KMS-11 (cell line): ENCODE measurements at regions not wholly inside any gene's neighbourhood (a gene's known extent, or its start where the extent isn't known, plus 50 kb on each side); places are given as distances from the start of the nearest gene placed in this dataset.

Experiments used
- H2AFZ ChIP-seq: fragments of 200-600 bp; sonication (generic); 2 replicates; pipeline ENCODE4 v1.6.1; 2016; ENCODE audit warnings: antibody characterized with exemption, mixed run types, low read depth
- H3K27ac ChIP-seq: fragments of 200-600 bp; sonication (generic); 2 replicates; pipeline ENCODE4 v1.6.1; 2016; ENCODE audit warnings: mild to moderate bottlenecking, mixed run types
- H3K27me3 ChIP-seq: fragments of 200-600 bp; sonication (generic); 2 replicates; pipeline ENCODE4 v1.6.1; 2017; ENCODE audit warnings: mild to moderate bottlenecking, low read depth, mixed run types, moderate library complexity; ENCODE audit not compliant: insufficient read depth
- H3K36me3 ChIP-seq: fragments of 200-600 bp; sonication (generic); 2 replicates; pipeline ENCODE4 v1.6.1; 2017; ENCODE audit warnings: mild to moderate bottlenecking, mixed run types; ENCODE audit not compliant: insufficient read depth
- H3K4me1 ChIP-seq: fragments of 200-600 bp; sonication (generic); 2 replicates; pipeline ENCODE4 v1.6.1; 2016; ENCODE audit warnings: mild to moderate bottlenecking, low read depth, mixed run types; ENCODE audit not compliant: poor library complexity, severe bottlenecking
- H3K4me2 ChIP-seq: fragments of 200-600 bp; sonication (generic); 2 replicates; pipeline ENCODE4 v1.7.0; 2016; ENCODE audit warnings: mild to moderate bottlenecking, mixed run types
- H3K4me3 ChIP-seq: fragments of 200-600 bp; sonication (generic); IDR thresholded peaks from 2 replicates; pipeline ENCODE4 v1.6.1; 2017; ENCODE audit warnings: low read depth, low read length, mixed read lengths; ENCODE audit not compliant: insufficient read depth
- H3K79me2 ChIP-seq: fragments of 200-600 bp; sonication (generic); 2 replicates; pipeline ENCODE4 v1.6.1; 2016; ENCODE audit warnings: low read depth, mixed run types; ENCODE audit not compliant: insufficient read depth
- H3K9ac ChIP-seq: fragments of 200-600 bp; sonication (generic); 2 replicates; pipeline ENCODE4 v1.6.1; 2016; ENCODE audit warnings: mild to moderate bottlenecking, mixed run types
- H4K20me1 ChIP-seq: fragments of 200-600 bp; sonication (generic); 2 replicates; pipeline ENCODE4 v1.6.1; 2016; ENCODE audit warnings: mild to moderate bottlenecking, mixed run types; ENCODE audit not compliant: insufficient read depth
- TF ChIP-seq, protein P1 (sequence below): fragments of 200-600 bp; sonication (generic); conservative IDR thresholded peaks from 2 replicates; pipeline ENCODE4 v1.6.1; 2017; ENCODE audit warnings: low read depth, mild to moderate bottlenecking, antibody characterized with exemption, low read length, moderate library complexity, mixed read lengths

DNA sequence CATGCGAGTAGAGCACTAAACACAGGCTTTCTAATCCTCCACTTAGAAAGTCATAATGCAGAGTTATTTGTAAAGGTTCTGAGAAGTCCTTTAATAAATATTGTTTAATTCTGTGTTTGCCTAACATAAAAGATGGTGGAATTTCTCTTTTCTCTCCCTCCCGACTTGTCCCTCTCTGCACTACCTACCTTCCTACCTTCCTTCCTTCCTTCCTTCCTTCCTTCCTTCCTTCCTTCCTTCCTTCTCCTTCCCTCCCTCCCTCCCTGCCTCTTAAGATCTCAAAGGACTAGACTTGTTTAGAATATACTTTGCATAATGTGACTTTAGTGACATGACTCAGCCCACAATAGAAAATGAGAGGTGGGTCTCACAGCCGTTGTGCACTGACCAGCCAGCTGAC is 156.3 kb upstream of the TAPT1 start:
- TF ChIP-seq, protein P1, sequence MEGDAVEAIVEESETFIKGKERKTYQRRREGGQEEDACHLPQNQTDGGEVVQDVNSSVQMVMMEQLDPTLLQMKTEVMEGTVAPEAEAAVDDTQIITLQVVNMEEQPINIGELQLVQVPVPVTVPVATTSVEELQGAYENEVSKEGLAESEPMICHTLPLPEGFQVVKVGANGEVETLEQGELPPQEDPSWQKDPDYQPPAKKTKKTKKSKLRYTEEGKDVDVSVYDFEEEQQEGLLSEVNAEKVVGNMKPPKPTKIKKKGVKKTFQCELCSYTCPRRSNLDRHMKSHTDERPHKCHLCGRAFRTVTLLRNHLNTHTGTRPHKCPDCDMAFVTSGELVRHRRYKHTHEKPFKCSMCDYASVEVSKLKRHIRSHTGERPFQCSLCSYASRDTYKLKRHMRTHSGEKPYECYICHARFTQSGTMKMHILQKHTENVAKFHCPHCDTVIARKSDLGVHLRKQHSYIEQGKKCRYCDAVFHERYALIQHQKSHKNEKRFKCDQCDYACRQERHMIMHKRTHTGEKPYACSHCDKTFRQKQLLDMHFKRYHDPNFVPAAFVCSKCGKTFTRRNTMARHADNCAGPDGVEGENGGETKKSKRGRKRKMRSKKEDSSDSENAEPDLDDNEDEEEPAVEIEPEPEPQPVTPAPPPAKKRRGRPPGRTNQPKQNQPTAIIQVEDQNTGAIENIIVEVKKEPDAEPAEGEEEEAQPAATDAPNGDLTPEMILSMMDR, result no peak
- H3K27ac ChIP-seq, result no peak overlapping the region
- H3K36me3 ChIP-seq, result no peaks in the 10 kb centered on the region
- H3K79me2 ChIP-seq, result no peaks in the 10 kb centered on the region
- no peak overlapping the region for H2AFZ ChIP-seq
- no peaks in the 10 kb centered on the region for H4K20me1 ChIP-seq
- no peak overlapping the region for H3K4me2 ChIP-seq
- no peaks in the 10 kb centered on the region for H3K4me1 ChIP-seq
- H3K9ac ChIP-seq, result no peak overlapping the region
- no peak overlapping the region for H3K4me3 ChIP-seq
- no peaks in the 10 kb centered on the region for H3K27me3 ChIP-seq

DNA sequence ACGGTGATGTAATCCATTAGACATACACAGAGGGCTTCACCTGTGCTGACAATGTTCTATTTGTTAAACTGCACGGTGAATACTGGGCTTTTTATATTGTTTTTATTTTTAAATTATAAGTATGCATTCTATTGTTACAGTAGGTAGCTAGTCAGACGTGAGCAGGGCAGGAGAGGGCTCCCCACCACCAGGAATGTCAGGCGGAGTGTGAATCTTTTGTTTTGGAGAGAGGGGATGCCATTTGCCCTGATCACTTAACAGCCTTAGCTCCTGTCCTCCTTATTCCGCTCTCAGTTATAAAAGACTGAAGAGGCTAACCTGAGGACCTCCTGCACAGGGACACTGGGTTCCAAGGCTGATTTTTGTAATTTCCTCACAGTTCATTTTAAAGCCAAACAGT is 151.6 kb upstream of the TAPT1 start:
- Histone ChIP-seq H3K27me3 (no peaks in the 10 kb centered on the region), H3K36me3 (no peaks in the 10 kb centered on the region), H3K9ac (no peak overlapping the region), H3K4me2 (no peak overlapping the region), H3K4me1 (no peaks in the 10 kb centered on the region), H2AFZ (no peak overlapping the region), H3K79me2 (no peaks in the 10 kb centered on the region), H3K4me3 (no peak overlapping the region), H3K27ac (no peak overlapping the region), H4K20me1 (no peaks in the 10 kb centered on the region)
- TF ChIP-seq, protein P1, result no peak

DNA sequence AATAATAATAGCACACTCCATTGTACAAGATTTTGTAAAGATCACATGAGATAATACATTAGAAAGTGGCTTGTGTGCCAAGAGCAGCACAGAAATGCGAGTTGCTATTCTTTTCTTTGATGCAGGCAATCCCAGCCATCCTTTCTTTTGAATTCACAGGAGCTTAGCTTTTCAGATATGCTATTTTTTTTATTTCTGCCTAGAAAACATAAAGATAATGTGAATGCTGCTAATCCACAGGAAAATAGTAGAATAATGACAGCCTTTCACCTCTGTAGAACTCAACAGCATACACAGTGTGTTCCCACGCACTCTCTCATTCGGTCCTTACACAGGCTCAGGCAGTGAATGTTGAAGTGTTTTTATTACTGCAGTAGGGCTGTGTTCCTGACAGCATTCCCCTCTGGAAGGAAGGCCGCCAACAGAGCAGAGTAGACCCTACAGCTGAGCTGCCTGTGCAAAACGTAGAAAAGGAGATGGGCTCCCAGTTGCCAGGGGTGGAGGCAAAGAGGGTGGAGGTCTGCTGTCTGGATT is 138.8 kb upstream of the TAPT1 start:
- H3K36me3 ChIP-seq, result no peaks in the 10 kb centered on the region
- H3K4me1 ChIP-seq, result no peaks in the 10 kb centered on the region
- H3K4me3 ChIP-seq, result no peak overlapping the region
- H3K79me2 ChIP-seq, result no peaks in the 10 kb centered on the region
- TF ChIP-seq, protein P1, result no peak
- no peak overlapping the region for H3K27ac ChIP-seq
- no peak overlapping the region for H2AFZ ChIP-seq
- H3K27me3 ChIP-seq, result no peaks in the 10 kb centered on the region
- no peak overlapping the region for H3K4me2 ChIP-seq
- no peaks in the 10 kb centered on the region for H4K20me1 ChIP-seq
- H3K9ac ChIP-seq, result no peak overlapping the region

DNA sequence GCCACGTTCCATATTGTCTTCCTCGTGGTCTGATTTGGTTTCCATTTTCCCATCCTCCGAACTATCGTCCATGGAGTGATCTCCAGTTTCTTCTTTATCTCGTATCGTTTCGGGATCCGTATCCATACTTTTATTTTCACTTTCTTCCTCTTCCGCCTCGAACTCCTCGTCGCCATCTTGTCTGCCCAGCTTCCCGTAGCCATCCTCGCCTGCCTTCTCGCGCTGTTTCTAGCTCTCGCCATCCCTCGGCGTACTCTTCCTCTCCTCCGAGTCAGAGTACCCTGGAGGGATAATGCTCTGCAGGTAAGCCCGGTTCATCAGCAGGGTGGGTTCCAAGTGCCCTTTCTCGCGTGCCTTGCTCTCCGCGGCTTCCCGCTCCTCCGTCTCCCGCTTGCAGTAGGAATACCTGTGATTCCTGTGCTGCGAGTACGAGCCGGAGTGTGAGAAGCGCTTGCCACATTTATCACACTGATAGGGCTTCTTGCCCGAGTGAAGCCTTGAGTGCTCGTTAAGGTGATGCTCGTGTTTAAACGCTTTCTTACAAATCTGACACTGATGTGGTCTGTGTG is 134.5 kb upstream of the TAPT1 start:
- Histone ChIP-seq H3K79me2 (no peaks in the 10 kb centered on the region), H3K27ac (no peak overlapping the region), H3K4me2 (no peak overlapping the region), H4K20me1 (no peaks in the 10 kb centered on the region), H3K4me1 (no peaks in the 10 kb centered on the region), H3K27me3 (no peaks in the 10 kb centered on the region), H3K9ac (no peak overlapping the region), H3K36me3 (no peaks in the 10 kb centered on the region), H2AFZ (no peak overlapping the region), H3K4me3 (no peak overlapping the region)
- TF ChIP-seq, protein P1, result no peak
